ENCODE measurements at regions not wholly inside any gene's neighbourhood (a gene's known extent, or its start where the extent isn't known, plus 50 kb on each side); places are given as distances from the start of the nearest gene placed in this dataset.

DNA sequence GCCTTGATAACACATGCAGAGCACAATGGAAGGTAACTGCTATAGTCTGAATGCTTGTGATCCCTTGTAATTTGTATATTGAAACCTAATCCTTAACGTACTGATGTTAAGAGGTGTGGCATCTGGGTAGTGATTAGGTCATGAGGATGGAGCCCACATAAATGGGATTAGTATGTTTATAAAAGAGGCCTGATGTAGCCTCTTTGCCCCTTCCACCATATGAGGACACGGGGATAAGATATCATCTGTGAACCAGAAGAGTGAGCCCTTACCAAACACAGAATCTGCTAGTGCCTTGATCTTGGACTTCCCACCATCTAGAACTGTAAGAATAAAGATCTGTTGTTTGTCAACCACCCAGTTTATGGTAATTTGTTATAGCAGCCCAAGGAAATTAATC lies 1074.2 kb upstream of the INTU start:
- H4K20me1 ChIP-seq (replicated peaks; ENCODE audit: control insufficient read depth, extremely low read depth, insufficient read depth, low read length) = no peaks in the 10 kb centered on the region
- no peak for DNase-seq (ENCODE audit: low read depth, low spot score)
- no peaks in the 10 kb centered on the region for H3K36me3 ChIP-seq (ENCODE audit: control insufficient read depth in 2 of 2, extremely low read depth in 1 of 2, insufficient read depth in 2 of 2, low read length in 2 of 2)
- TF ChIP-seq GATA2 (IDR thresholded peaks at IDR 0.05; ENCODE audit: insufficient read depth, insufficient read length, low read depth, low read length) = no peak
- TF ChIP-seq MAX (IDR thresholded peaks at IDR 0.05; ENCODE audit: insufficient read depth, insufficient read length) = no peak
- no peak for TF ChIP-seq EZH2 (IDR thresholded peaks at IDR 0.05; ENCODE audit: borderline replicate concordance, low read depth, low read length, severe bottlenecking)
- TF ChIP-seq MYC (IDR thresholded peaks at IDR 0.05; ENCODE audit: low read depth, low read length) = no peak
- FAIRE-seq = no peak
- no peaks in the 10 kb centered on the region for H3K79me2 ChIP-seq (ENCODE audit: control insufficient read depth, insufficient read depth, low read length)
- no peaks in the 10 kb centered on the region for H3K27me3 ChIP-seq (ENCODE audit: control insufficient read depth in 2 of 2, insufficient read depth in 2 of 2, low read length in 2 of 2)
- H3K9me3 ChIP-seq (replicated peaks; ENCODE audit: control insufficient read depth, insufficient read depth, low read length) = no peaks in the 10 kb centered on the region
- BruUV-seq (replicated peaks) = no TSS peak
- H3K4me3 ChIP-seq (replicated peaks in 1 of 3; ENCODE audit: insufficient read depth in 1 of 3, low read depth in 1 of 3, low read length in 3 of 3) = no peak overlapping the region
- dilution Hi-C loops (cut with MboI; ENCODE audit: extremely low pct_ligation_motif_present, low sequenced_read_pairs) (no loop called here), intact Hi-C loops (cut with micrococcal nuclease) (no loop called here)
- CTCF ChIA-PET = no interaction called here
- H3K4me2 ChIP-seq (ENCODE audit: insufficient read depth, low read length) = no peak overlapping the region
- no peak overlapping the region for H3K9ac ChIP-seq (replicated peaks; ENCODE audit: extremely low read depth, insufficient read depth, low read length)
- POLR2A ChIA-PET = no interaction called here
- no peak overlapping the region for H3K27ac ChIP-seq (ENCODE audit: insufficient read depth, low read depth, low read length)
- no peak overlapping the region for H2AFZ ChIP-seq (ENCODE audit: low read depth, low read length)
- H3K4me1 ChIP-seq (ENCODE audit: control insufficient read depth, extremely low read depth, insufficient read depth, low read length) = no peaks in the 10 kb centered on the region
- no peaks in the 10 kb centered on the region for H3K9me1 ChIP-seq (replicated peaks; ENCODE audit: control insufficient read depth, extremely low read depth, insufficient read depth, low read length)

GRCh38 chr4:126559961-126560360 lies 1072.8 kb upstream of the INTU start:
- DNase-seq (ENCODE audit: low read depth, low spot score) (no peak), FAIRE-seq (no peak)
- ChIA-PET CTCF (interaction anchor here (1.1 to 1.7 kb wide), 2 partner anchors 8 to 23 kb away, joined by 3 to 6 read pairs; no protein-coding TSS in a partner anchor), POLR2A (no interaction called here)
- dilution Hi-C loops (cut with MboI; ENCODE audit: extremely low pct_ligation_motif_present, low sequenced_read_pairs) (no loop called here), intact Hi-C loops (cut with micrococcal nuclease) (no loop called here)
- BruUV-seq (replicated peaks) = no TSS peak
- Histone ChIP-seq H4K20me1 (replicated peaks; ENCODE audit: control insufficient read depth, extremely low read depth, insufficient read depth, low read length) (no peaks in the 10 kb centered on the region), H3K4me3 (replicated peaks in 1 of 3; ENCODE audit: insufficient read depth in 1 of 3, low read depth in 1 of 3, low read length in 3 of 3) (no peak overlapping the region), H3K36me3 (ENCODE audit: control insufficient read depth in 2 of 2, extremely low read depth in 1 of 2, insufficient read depth in 2 of 2, low read length in 2 of 2) (no peaks in the 10 kb centered on the region), H3K79me2 (ENCODE audit: control insufficient read depth, insufficient read depth, low read length) (no peaks in the 10 kb centered on the region), H3K9me3 (replicated peaks; ENCODE audit: control insufficient read depth, insufficient read depth, low read length) (no peaks in the 10 kb centered on the region), H3K27ac (ENCODE audit: insufficient read depth, low read depth, low read length) (no peak overlapping the region), H2AFZ (ENCODE audit: low read depth, low read length) (no peak overlapping the region), H3K27me3 (ENCODE audit: control insufficient read depth in 2 of 2, insufficient read depth in 2 of 2, low read length in 2 of 2) (no peaks in the 10 kb centered on the region), H3K4me1 (ENCODE audit: control insufficient read depth, extremely low read depth, insufficient read depth, low read length) (no peaks in the 10 kb centered on the region), H3K9ac (replicated peaks; ENCODE audit: extremely low read depth, insufficient read depth, low read length) (no peak overlapping the region), H3K4me2 (ENCODE audit: insufficient read depth, low read length) (no peak overlapping the region), H3K9me1 (replicated peaks; ENCODE audit: control insufficient read depth, extremely low read depth, insufficient read depth, low read length) (no peaks in the 10 kb centered on the region)
- TF ChIP-seq JUN (IDR thresholded peaks at IDR 0.05; ENCODE audit: borderline replicate concordance, insufficient read depth, insufficient read length, low read depth) = no peak
- TF ChIP-seq GATA2 (IDR thresholded peaks at IDR 0.05; ENCODE audit: insufficient read depth, insufficient read length, low read depth, low read length) = no peak
- TF ChIP-seq CTCF (IDR thresholded peaks at IDR 0.05; ENCODE audit: extremely low read depth in 1 of 2, insufficient read depth in 1 of 2, low read depth in 1 of 2, low read length in 2 of 2) = no peak
- TF ChIP-seq POLR2A (IDR thresholded peaks at IDR 0.05; ENCODE audit: low read depth, low read length) = no peak
- no peak for TF ChIP-seq POLR2AphosphoS5 (IDR thresholded peaks at IDR 0.05; ENCODE audit: insufficient read depth, low read depth, low read length)
- no peak for TF ChIP-seq MAX (IDR thresholded peaks at IDR 0.05; ENCODE audit: insufficient read depth, insufficient read length)
- no peak for TF ChIP-seq EZH2 (IDR thresholded peaks at IDR 0.05; ENCODE audit: borderline replicate concordance, low read depth, low read length, severe bottlenecking)
- TF ChIP-seq FOS (IDR thresholded peaks at IDR 0.05; ENCODE audit: borderline replicate concordance, insufficient read depth, low read length) = no peak
- no peak for TF ChIP-seq MYC (IDR thresholded peaks at IDR 0.05; ENCODE audit: low read depth, low read length)
